OCI-LY7 (cell line): ENCODE measurements at regions not wholly inside any gene's neighbourhood (a gene's known extent, or its start where the extent isn't known, plus 50 kb on each side); places are given as distances from the start of the nearest gene placed in this dataset.

Experiments used
- EZH2phosphoT487 ChIP-seq: fragments of 200-600 bp; sonication (generic); IDR thresholded peaks from 2 replicates; pipeline ENCODE4 v1.6.1; 2018; ENCODE audit warnings: low read depth, borderline replicate concordance, mild to moderate bottlenecking, mixed run types, antibody characterized with exemption, low read length, moderate library complexity, mixed read lengths
- TF ChIP-seq, protein P1 (sequence below): fragments of 200-600 bp; sonication (generic); conservative IDR thresholded peaks from 2 replicates; pipeline ENCODE4 v1.5.1; 2014; ENCODE audit warnings: mild to moderate bottlenecking, antibody characterized with exemption, low read length, moderate library complexity, mixed read lengths

DNA sequence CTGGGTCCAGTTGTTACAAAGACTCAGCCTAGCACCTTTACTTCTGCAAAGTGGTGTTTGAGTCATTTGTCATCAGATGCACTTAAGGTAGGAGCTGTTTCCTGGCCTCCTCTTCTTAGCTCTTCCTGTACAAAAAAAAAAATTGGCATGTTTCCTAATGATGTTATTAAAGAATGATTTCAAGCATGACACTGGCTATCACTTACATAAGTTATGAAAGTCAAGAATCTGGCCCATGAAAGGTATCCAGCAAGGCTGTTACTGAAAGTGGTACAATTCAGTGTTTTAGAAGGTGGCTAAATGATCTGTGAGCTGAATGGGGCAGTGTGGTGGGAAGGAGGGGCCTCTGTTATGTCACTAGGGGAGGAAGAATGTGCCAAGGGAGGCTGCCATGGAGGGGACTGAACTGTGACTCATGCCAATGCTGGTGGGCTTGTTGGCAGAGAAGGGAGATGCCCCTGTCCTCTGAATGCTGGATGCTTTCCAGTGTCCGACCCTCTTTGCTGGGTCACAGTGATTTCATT lies 175.1 kb upstream of the MAP1B start:
- TF ChIP-seq, protein P1, sequence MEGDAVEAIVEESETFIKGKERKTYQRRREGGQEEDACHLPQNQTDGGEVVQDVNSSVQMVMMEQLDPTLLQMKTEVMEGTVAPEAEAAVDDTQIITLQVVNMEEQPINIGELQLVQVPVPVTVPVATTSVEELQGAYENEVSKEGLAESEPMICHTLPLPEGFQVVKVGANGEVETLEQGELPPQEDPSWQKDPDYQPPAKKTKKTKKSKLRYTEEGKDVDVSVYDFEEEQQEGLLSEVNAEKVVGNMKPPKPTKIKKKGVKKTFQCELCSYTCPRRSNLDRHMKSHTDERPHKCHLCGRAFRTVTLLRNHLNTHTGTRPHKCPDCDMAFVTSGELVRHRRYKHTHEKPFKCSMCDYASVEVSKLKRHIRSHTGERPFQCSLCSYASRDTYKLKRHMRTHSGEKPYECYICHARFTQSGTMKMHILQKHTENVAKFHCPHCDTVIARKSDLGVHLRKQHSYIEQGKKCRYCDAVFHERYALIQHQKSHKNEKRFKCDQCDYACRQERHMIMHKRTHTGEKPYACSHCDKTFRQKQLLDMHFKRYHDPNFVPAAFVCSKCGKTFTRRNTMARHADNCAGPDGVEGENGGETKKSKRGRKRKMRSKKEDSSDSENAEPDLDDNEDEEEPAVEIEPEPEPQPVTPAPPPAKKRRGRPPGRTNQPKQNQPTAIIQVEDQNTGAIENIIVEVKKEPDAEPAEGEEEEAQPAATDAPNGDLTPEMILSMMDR, result no peak
- no peak for TF ChIP-seq EZH2phosphoT487
